ENCODE measurements at regions not wholly inside any gene's neighbourhood (a gene's known extent, or its start where the extent isn't known, plus 50 kb on each side); places are given as distances from the start of the nearest gene placed in this dataset.
"Not testable (repeated sequence)": the region's sequence is repeated elsewhere in the genome, so short reads cannot be mapped to it uniquely, and the experiment has no call there.

DNA sequence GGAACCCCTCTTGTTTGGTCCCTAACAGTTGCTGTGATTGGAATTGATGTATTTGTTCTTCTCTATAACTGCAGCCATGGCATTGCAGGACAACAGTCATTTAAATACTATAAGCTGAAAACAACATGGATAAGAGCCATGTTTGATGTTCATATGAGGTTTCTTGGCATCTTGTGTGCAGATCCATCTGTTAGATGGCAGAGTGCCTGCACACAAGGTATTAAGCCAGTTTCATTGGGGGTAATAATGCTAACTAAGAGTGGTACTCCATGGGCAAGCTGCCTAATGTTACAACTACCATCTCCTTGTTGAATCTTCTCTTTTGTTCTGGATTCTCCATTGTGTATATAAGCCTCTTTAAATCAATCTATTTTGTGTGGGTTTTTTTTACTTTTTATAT is 206.0 kb upstream of the CHORDC1 start:
- DNase-seq (ENCODE audit: extremely low spot score) = no peak
- POLR2A ChIA-PET = no interaction called here
- TF ChIP-seq, protein P1, sequence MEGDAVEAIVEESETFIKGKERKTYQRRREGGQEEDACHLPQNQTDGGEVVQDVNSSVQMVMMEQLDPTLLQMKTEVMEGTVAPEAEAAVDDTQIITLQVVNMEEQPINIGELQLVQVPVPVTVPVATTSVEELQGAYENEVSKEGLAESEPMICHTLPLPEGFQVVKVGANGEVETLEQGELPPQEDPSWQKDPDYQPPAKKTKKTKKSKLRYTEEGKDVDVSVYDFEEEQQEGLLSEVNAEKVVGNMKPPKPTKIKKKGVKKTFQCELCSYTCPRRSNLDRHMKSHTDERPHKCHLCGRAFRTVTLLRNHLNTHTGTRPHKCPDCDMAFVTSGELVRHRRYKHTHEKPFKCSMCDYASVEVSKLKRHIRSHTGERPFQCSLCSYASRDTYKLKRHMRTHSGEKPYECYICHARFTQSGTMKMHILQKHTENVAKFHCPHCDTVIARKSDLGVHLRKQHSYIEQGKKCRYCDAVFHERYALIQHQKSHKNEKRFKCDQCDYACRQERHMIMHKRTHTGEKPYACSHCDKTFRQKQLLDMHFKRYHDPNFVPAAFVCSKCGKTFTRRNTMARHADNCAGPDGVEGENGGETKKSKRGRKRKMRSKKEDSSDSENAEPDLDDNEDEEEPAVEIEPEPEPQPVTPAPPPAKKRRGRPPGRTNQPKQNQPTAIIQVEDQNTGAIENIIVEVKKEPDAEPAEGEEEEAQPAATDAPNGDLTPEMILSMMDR (IDR thresholded peaks at IDR 0.05; ENCODE audit: control extremely low read depth, extremely low read depth, low read depth, missing control alignments) = no peak
- CTCF ChIA-PET = no interaction called here

DNA sequence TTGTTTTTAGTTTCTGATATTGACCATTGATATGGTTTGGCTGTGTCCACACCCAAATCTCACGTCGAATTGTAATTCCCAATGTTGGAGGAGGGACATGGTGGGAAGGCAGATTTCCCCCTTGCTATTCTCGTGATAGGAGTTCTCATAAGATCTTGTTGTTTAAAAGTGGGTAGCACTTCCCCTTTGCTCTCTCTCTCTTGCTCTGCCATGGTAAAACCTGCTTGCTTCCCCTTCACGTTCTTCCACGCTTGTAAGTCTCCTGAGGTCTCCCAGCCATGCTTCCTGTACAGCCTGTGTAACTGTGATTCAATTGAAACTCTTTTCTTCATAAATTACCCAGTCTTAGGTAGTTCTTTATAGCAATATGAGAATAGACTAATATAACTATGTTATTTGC is 203.6 kb upstream of the CHORDC1 start:
- ChIA-PET POLR2A (no interaction called here), CTCF (no interaction called here)
- DNase-seq (ENCODE audit: extremely low spot score) = no peak
- TF ChIP-seq, protein P1 (IDR thresholded peaks at IDR 0.05; ENCODE audit: control extremely low read depth, extremely low read depth, low read depth, missing control alignments) = no peak

DNA sequence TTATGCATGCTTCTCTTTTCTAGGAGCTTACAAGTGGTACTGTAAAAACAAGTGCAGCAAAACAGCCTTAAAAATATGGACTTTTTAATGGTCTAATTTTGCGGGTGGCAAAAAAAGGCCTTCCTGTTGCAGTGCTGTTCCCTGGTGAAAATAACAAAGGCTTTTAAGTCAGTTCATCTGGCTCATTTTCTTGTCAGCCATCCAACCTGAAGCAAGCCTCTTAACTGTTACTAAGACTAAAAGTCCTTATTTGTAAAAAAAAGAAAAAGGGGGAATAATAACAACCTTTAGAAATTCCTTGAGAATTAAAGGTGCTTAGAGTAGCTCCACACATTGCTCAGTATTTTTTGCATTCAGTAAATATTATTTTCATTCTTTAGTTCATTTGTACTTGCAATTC is 200.5 kb upstream of the CHORDC1 start:
- TF ChIP-seq, protein P1 (IDR thresholded peaks at IDR 0.05; ENCODE audit: control extremely low read depth, extremely low read depth, low read depth, missing control alignments) = no peak
- POLR2A ChIA-PET = no interaction called here
- CTCF ChIA-PET = interaction anchor here (1.4 kb wide), 1 partner anchor 18 kb away, joined by 3 read pairs; no protein-coding TSS in a partner anchor
- DNase-seq (ENCODE audit: extremely low spot score) = no peak

DNA sequence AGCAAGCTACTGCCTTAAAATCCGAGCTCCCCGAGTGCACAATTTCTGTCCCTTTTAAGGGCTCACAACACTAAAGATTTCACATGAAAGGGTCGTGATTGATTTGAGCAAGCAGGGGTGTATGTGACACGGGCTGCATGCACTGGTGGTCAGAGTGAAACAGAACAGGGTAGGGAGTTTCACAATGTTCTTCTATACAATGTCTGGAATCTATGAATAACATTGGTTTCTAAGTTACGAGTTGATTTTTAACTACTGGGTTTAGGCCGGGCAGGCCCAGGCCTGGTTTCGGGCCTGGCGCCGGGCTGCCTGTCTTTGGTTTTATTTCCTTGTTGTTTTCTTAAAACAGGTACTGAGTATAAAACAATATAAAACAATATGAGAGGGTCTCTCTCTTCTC is 199.9 kb upstream of the CHORDC1 start:
- POLR2A ChIA-PET; DNase-seq (ENCODE audit: extremely low spot score): not testable (repeated sequence)
- CTCF ChIA-PET = interaction anchor here (1.4 kb wide), 1 partner anchor 19 kb away, joined by 3 read pairs; no protein-coding TSS in a partner anchor

DNA sequence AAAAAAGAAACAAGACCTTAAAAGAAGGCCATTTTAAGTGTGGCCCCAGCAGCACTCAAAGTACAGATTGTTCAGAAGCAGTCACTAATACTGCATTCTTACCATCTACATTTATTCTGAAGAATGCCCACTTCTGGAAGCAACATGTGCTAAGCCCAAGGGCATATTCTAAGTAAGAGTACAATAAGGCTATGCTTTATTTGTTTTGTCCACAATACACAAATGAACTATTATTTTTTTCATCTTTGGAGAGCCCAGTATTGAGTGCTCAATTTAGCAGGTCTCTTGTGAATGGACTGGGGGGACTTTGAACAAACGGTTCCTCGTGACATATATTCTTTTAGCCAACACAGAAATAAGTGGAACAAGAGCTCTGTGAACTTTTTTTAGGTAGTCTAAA is 191.4 kb upstream of the CHORDC1 start:
- TF ChIP-seq, protein P1 (IDR thresholded peaks at IDR 0.05; ENCODE audit: control extremely low read depth, extremely low read depth, low read depth, missing control alignments) = no peak
- POLR2A ChIA-PET = no interaction called here
- DNase-seq (ENCODE audit: extremely low spot score) = no peak
- CTCF ChIA-PET = no interaction called here

DNA sequence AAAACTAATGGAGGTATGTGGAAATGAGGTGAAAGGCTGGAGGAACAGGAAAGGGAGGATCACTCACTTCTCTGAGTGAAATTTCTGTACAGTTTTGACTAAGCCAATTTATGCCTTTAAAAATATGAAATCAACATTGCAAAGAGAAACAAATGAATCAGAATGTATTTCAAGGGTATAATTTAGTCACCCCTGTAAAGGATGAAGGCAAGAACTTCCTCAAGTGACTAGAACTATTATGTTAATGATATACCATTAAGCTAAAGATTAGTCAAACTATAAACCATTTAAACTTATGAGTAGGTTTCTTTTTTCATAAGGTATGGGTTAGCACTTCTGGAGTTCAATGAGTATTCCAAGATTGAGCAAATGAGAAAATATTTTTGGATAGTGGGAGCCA is 184.5 kb upstream of the CHORDC1 start:
- TF ChIP-seq, protein P1 (IDR thresholded peaks at IDR 0.05; ENCODE audit: control extremely low read depth, extremely low read depth, low read depth, missing control alignments) = no peak
- no peak for DNase-seq (ENCODE audit: extremely low spot score)
- ChIA-PET POLR2A (no interaction called here), CTCF (no interaction called here)

DNA sequence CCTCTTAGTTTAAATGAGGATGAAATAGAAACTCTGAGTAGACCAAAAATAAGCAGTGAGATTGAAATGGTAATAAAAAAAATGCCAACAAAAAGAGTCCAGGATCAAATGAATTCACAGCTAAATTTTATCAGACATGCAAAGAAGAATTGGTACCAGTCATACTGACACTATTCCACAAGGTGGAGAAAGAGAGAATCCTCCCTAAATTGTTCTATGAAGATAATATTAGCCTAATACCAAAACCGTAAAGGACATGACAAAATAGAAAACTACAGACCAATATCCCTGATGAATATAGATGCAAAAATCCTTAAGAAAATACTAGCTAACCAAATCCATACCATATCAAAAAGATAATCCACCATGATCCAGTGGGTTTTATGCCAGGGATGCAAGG is 169.8 kb upstream of the CHORDC1 start:
- ChIA-PET CTCF (no interaction called here), POLR2A (no interaction called here)
- TF ChIP-seq, protein P1 (IDR thresholded peaks at IDR 0.05; ENCODE audit: control extremely low read depth, extremely low read depth, low read depth, missing control alignments) = no peak
- no peak for DNase-seq (ENCODE audit: extremely low spot score)

Data from GM10248 (cell line).